H9 (cell line): ENCODE measurements at regions not wholly inside any gene's neighbourhood (a gene's known extent, or its start where the extent isn't known, plus 50 kb on each side); places are given as distances from the start of the nearest gene placed in this dataset.

Experiments
- DNase-seq: peaks from one replicate; pipeline ENCODE4 v3.0.0-alpha.2; 2017
- H2AFZ ChIP-seq: one replicate; pipeline ENCODE4 v1.6.1; 2013; ENCODE audit warnings: mild to moderate bottlenecking, low read length, control low read depth, moderate library complexity
- H2AK5ac ChIP-seq: 2 replicates; pipeline ENCODE4 v1.6.1; 2013; ENCODE audit warnings: low read length, control low read depth, mixed read lengths; ENCODE audit not compliant: insufficient read length
- H2BK120ac ChIP-seq: one replicate; pipeline ENCODE4 v1.6.1; 2013; ENCODE audit warnings: low read depth, mild to moderate bottlenecking, low read length, control low read depth, inconsistent platforms; ENCODE audit not compliant: poor library complexity, severe bottlenecking
- H2BK12ac ChIP-seq: 2 replicates; pipeline ENCODE4 v1.6.1; 2013; ENCODE audit warnings: low read length, control low read depth, mixed read lengths, low read depth; ENCODE audit not compliant: insufficient read length
- H2BK15ac ChIP-seq: 2 replicates; pipeline ENCODE4 v1.6.1; 2013; ENCODE audit warnings: low read depth, low read length, control low read depth
- H2BK20ac ChIP-seq: one replicate; pipeline ENCODE4 v1.6.1; 2013; ENCODE audit warnings: low read depth, mild to moderate bottlenecking, low read length, control low read depth, inconsistent platforms; ENCODE audit not compliant: poor library complexity, severe bottlenecking
- H2BK5ac ChIP-seq: 2 replicates; pipeline ENCODE4 v1.6.1; 2013; ENCODE audit warnings: low read length, control low read depth, mixed read lengths; ENCODE audit not compliant: insufficient read length
- H3K14ac ChIP-seq: 2 replicates; pipeline ENCODE4 v1.6.1; 2013; ENCODE audit warnings: low read length, control low read depth; ENCODE audit not compliant: insufficient read depth
- H3K18ac ChIP-seq: 2 replicates; pipeline ENCODE4 v1.6.1; 2013; ENCODE audit warnings: low read depth, mild to moderate bottlenecking, mixed read lengths, low read length, control low read depth; ENCODE audit not compliant: insufficient read length
- H3K23ac ChIP-seq: 2 replicates; pipeline ENCODE4 v1.6.1; 2013; ENCODE audit warnings: low read length, control low read depth, mixed read lengths, low read depth; ENCODE audit not compliant: insufficient read length
- H3K23me2 ChIP-seq: 2 replicates; pipeline ENCODE4 v1.6.1; 2013; ENCODE audit warnings: low read depth, mild to moderate bottlenecking, mixed read lengths, low read length, control low read depth; ENCODE audit not compliant: insufficient read length, poor library complexity, severe bottlenecking
- H3K27ac ChIP-seq: 2 replicates; pipeline ENCODE4 v1.5.1; 2013; ENCODE audit warnings: low read length, control low read depth, mixed read lengths, low read depth; ENCODE audit not compliant: insufficient read length
- H3K27me3 ChIP-seq: 2 replicates; pipeline ENCODE4 v1.6.1; 2013; ENCODE audit warnings: low read length, control low read depth, inconsistent platforms; ENCODE audit not compliant: insufficient read depth
- H3K4ac ChIP-seq: 2 replicates; pipeline ENCODE4 v1.6.1; 2013; ENCODE audit warnings: low read depth, mild to moderate bottlenecking, control low read depth, inconsistent platforms, low read length, moderate library complexity
- H3K4me1 ChIP-seq: 2 replicates; pipeline ENCODE4 v1.6.1; 2013; ENCODE audit warnings: low read length, control low read depth, inconsistent platforms; ENCODE audit not compliant: insufficient read depth
- H3K4me2 ChIP-seq: 2 replicates; pipeline ENCODE4 v1.6.1; 2013; ENCODE audit warnings: low read length, control low read depth, mixed read lengths; ENCODE audit not compliant: insufficient read length, insufficient read depth
- H3K56ac ChIP-seq: 2 replicates; pipeline ENCODE4 v1.6.1; 2013; ENCODE audit warnings: low read depth, mild to moderate bottlenecking, mixed read lengths, low read length, control low read depth; ENCODE audit not compliant: insufficient read length
- H3K79me1 ChIP-seq: 2 replicates; pipeline ENCODE4 v1.6.1; 2013; ENCODE audit warnings: low read depth, mild to moderate bottlenecking, moderate library complexity, low read length, control low read depth, inconsistent platforms; ENCODE audit not compliant: insufficient read depth, poor library complexity, severe bottlenecking
- H3K79me2 ChIP-seq: 2 replicates; pipeline ENCODE4 v1.6.1; 2013; ENCODE audit warnings: low read length, control low read depth, inconsistent platforms; ENCODE audit not compliant: insufficient read depth
- H3K9ac ChIP-seq: 2 replicates; pipeline ENCODE4 v1.6.1; 2013; ENCODE audit warnings: low read length, control low read depth, mixed read lengths; ENCODE audit not compliant: insufficient read length; ENCODE audit errors: extremely low read depth
- H3K9me3 ChIP-seq: one replicate; pipeline ENCODE4 v1.6.1; 2013; ENCODE audit warnings: low read depth, low read length, inconsistent platforms; ENCODE audit not compliant: control insufficient read depth
- H3T11ph ChIP-seq: one replicate; pipeline ENCODE4 v1.6.1; 2013; ENCODE audit warnings: mild to moderate bottlenecking, low read length, control low read depth, inconsistent platforms
- H4K20me1 ChIP-seq: one replicate; pipeline ENCODE4 v1.6.1; 2013; ENCODE audit not compliant: control insufficient read depth, insufficient read length, insufficient read depth
- H4K5ac ChIP-seq: 2 replicates; pipeline ENCODE4 v1.6.1; 2013; ENCODE audit warnings: low read depth, mild to moderate bottlenecking, mixed read lengths, low read length, control low read depth; ENCODE audit not compliant: insufficient read length
- H4K8ac ChIP-seq: replicated peaks from 2 replicates; pipeline ENCODE4 v1.6.1; 2013; ENCODE audit warnings: low read length, control low read depth, mixed read lengths, low read depth; ENCODE audit not compliant: insufficient read length
- H4K91ac ChIP-seq: 2 replicates; pipeline ENCODE4 v1.6.1; 2013; ENCODE audit warnings: low read depth, mild to moderate bottlenecking, moderate library complexity, mixed read lengths, low read length, control low read depth; ENCODE audit not compliant: insufficient read length
- H3K27ac Mint-ChIP-seq, 3 experiments: 2 replicates in 2 of 3; 3 replicates in 1 of 3; pipeline ENCODE4 v1.8.0; 2020 to 2021; ENCODE audit warnings: mixed read lengths in 3 of 3, mild to moderate bottlenecking in 1 of 3, moderate library complexity in 1 of 3
- H3K27me3 Mint-ChIP-seq: 2 replicates; pipeline ENCODE4 v1.8.0; 2021; ENCODE audit warnings: low read depth, mild to moderate bottlenecking, moderate library complexity, mixed read lengths
- H3K36me3 Mint-ChIP-seq, 3 experiments: 2 replicates in 2 of 3; 3 replicates in 1 of 3; pipeline ENCODE4 v1.8.0; 2020 to 2021; ENCODE audit warnings: low read depth in 3 of 3, mixed read lengths in 3 of 3; ENCODE audit not compliant: insufficient read depth in 1 of 3
- H3K4me1 Mint-ChIP-seq, 2 experiments: 2 replicates each; pipeline ENCODE4 v1.8.0; 2020; ENCODE audit warnings: mixed read lengths in 2 of 2
- H3K4me3 Mint-ChIP-seq, 2 experiments: 2 replicates in 1 of 2; 3 replicates in 1 of 2; pipeline ENCODE4 v1.8.0; 2020 to 2021; ENCODE audit warnings: mild to moderate bottlenecking in 2 of 2, mixed read lengths in 2 of 2, moderate library complexity in 1 of 2
- H3K9me3 Mint-ChIP-seq, 2 experiments: 2 replicates in 1 of 2; 3 replicates in 1 of 2; pipeline ENCODE4 v1.8.0; 2020; ENCODE audit warnings: mild to moderate bottlenecking in 2 of 2, mixed read lengths in 2 of 2, moderate library complexity in 1 of 2
- CTCF ChIP-seq: fragments of 200-600 bp; sonication (generic); conservative IDR thresholded peaks from 3 replicates; pipeline ENCODE4 v1.8.0; 2021; ENCODE audit warnings: antibody characterized with exemption, mild to moderate bottlenecking
- WGBS: extraction: QIAGEN DNeasy Blood & Tissue Kit; methylation state at CpG from one replicate; pipeline ENCODE4 v1.1.7; 2013; ENCODE audit warnings: missing lambda C conversion rate, low lambda C conversion rate, mixed read lengths; ENCODE audit not compliant: insufficient read length; ENCODE audit errors: extremely low coverage; 5-methylcytosine and 5-hydroxymethylcytosine counted together

- no peak overlapping the region for H4K5ac ChIP-seq
- no peak overlapping the region for H3K4me2 ChIP-seq
- H3K9ac ChIP-seq, result no peak overlapping the region
- no peak for TF ChIP-seq CTCF
- DNase-seq, result no peak
- no peaks in the 10 kb centered on the region for H4K20me1 ChIP-seq
- H3T11ph ChIP-seq, result no peak overlapping the region
- no peak overlapping the region for H2AFZ ChIP-seq
- no peak overlapping the region for H3K27ac ChIP-seq
- H2BK5ac ChIP-seq, result no peak overlapping the region
- WGBS, result no CpG with 5 or more reads among the region's 4 CpGs
- H4K91ac ChIP-seq, result no peak overlapping the region
- no peaks in the 10 kb centered on the region for H3K23me2 ChIP-seq
- Mint-ChIP-seq H3K9me3 (no peaks in the 10 kb centered on the region), H3K4me3 (no peak overlapping the region), H3K27me3 (no peaks in the 10 kb centered on the region), H3K4me1 (peaks cover 36 to 43% of the 10 kb centered on the region in 2 experiments), H3K27ac (peak overlapping the region in 1 of 3 experiments; percentile 53; a peak in 1 of 7 replicates), H3K36me3 (no peaks in the 10 kb centered on the region; a peak in 1 of 7 replicates)
- H3K4ac ChIP-seq, result no peak overlapping the region
- no peak overlapping the region for H4K8ac ChIP-seq
- no peak overlapping the region for H2AK5ac ChIP-seq
- H2BK20ac ChIP-seq, result no peak overlapping the region
- H3K18ac ChIP-seq, result no peak overlapping the region
- H3K4me1 ChIP-seq, result peaks cover 16% of the 10 kb centered on the region
- H3K14ac ChIP-seq, result no peak overlapping the region
- H3K23ac ChIP-seq, result no peak overlapping the region
- no peak overlapping the region for H2BK12ac ChIP-seq
- no peak overlapping the region for H2BK15ac ChIP-seq
- no peaks in the 10 kb centered on the region for H3K9me3 ChIP-seq
- no peak overlapping the region for H3K56ac ChIP-seq
- no peak overlapping the region for H2BK120ac ChIP-seq
- no peaks in the 10 kb centered on the region for H3K27me3 ChIP-seq
- H3K79me1 ChIP-seq, result no peaks in the 10 kb centered on the region
- H3K79me2 ChIP-seq, result no peaks in the 10 kb centered on the region; the same call in 1 of the 2 replicates
Observed at GRCh38 chr9:110112792-110113191, 95.2 kb downstream of the C9orf152 start.
